ENCODE measurements at regions not wholly inside any gene's neighbourhood (a gene's known extent, or its start where the extent isn't known, plus 50 kb on each side); places are given as distances from the start of the nearest gene placed in this dataset.

- no peaks in the 10 kb centered on the region for H3K27me3 ChIP-seq
- H3K4me3 ChIP-seq, result no peak overlapping the region
- no peak for TF ChIP-seq CTCF (IDR thresholded peaks at IDR 0.05)
- intact Hi-C loops (cut with DNase I), result no loop called here
- DNase-seq (no peak), ATAC-seq (no peak)
- H3K27ac ChIP-seq, result no peak overlapping the region
- peaks cover 8% of the 10 kb centered on the region for H3K9me3 ChIP-seq
- no peaks in the 10 kb centered on the region for H3K36me3 ChIP-seq
- H3K4me1 ChIP-seq, result no peaks in the 10 kb centered on the region
These were observed 263.9 kb downstream of the NXPE2 start for GRCh38 chr11:114942207-114942606.

DNA sequence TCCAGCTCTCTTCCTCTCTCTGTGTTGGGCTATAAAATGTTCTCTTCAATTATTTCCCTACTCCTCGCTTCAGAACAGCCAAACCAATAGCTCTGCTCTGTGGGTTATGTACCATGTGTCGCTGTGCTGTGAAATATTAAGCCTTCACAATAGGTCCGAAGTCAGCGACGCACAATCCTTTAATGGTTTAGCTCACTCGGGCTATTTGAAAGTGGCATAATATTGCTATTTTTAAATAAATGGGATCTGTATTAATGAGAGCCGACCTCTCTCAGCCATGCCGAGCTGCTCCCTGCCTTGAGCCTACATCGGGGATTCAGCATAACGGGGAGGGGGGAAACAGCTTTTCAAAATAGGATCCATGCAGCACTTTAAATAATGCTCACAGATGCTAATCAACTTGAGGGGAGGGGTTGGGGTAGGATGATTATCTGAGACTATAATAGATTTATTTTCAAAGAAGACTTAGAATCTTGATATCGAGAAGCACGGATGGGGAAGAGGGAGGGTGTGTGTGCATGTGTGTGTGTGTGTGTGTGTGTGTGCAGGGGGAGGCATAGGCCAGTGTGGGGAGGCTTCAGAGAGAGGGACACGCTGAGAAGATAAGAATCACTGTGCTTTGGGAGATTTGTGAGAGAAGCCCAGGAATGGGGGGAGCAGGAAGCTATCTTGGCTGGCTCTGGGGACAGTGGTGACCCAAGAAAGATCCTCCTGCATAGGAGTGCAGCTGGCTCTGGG is 271.5 kb downstream of the NXPE2 start:
- Histone ChIP-seq H3K9me3 (no peaks in the 10 kb centered on the region), H3K36me3 (no peaks in the 10 kb centered on the region), H3K27ac (no peak overlapping the region), H3K4me3 (no peak overlapping the region), H3K27me3 (no peaks in the 10 kb centered on the region), H3K4me1 (no peaks in the 10 kb centered on the region)
- ATAC-seq, result no peak
- TF ChIP-seq CTCF (IDR thresholded peaks at IDR 0.05), result no peak
- intact Hi-C loops (cut with DNase I), result no loop called here
- no peak for DNase-seq

DNA sequence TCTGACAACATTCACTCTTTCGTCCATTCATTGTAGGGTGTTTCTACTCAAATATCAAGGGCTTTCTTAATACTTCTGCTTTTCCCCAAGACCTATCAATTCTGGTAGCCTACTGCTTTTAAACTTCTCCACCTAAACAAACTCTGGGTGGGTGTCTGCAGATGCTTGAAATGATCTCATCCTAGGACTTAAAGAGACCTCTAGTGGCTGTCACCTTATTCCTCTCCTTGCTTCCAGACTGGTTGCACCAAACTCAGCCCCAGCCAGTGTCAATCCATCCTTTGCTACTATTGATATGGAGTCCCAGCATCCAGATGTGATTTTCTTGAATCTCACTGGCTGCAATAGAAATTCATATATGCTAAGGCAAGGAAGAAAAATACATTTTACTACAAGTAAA is 274.7 kb downstream of the NXPE2 start:
- TF ChIP-seq CTCF (IDR thresholded peaks at IDR 0.05), result no peak
- Histone ChIP-seq H3K27ac (no peak overlapping the region), H3K9me3 (no peaks in the 10 kb centered on the region), H3K36me3 (no peaks in the 10 kb centered on the region), H3K4me3 (no peak overlapping the region), H3K27me3 (no peaks in the 10 kb centered on the region), H3K4me1 (no peaks in the 10 kb centered on the region)
- intact Hi-C loops (cut with DNase I), result no loop called here
- ATAC-seq, result no peak
- DNase-seq, result no peak

DNA sequence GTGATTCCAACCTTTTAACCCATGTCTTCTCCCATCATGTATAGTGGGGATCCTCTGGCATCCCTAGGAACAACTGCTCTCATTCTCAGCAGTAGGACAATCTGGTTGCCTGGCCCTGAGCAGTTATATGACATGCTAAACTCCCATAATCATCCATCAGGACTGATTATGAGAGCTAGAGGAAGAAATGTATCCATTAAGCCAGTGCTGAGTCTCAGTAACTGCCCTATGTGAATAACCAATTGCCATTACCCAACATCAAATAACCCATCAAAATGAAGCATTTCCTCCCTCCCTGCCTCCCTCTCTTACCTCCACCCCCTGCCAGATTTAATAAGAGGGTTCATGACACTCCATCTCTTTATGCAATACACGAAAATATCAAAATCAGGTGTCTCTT is 277.6 kb downstream of the NXPE2 start:
- Histone ChIP-seq H3K27ac (no peak overlapping the region), H3K27me3 (no peaks in the 10 kb centered on the region), H3K4me3 (no peak overlapping the region), H3K4me1 (no peaks in the 10 kb centered on the region), H3K9me3 (no peaks in the 10 kb centered on the region), H3K36me3 (no peaks in the 10 kb centered on the region)
- ATAC-seq (no peak), DNase-seq (no peak)
- intact Hi-C loops (cut with DNase I), result no loop called here
- TF ChIP-seq CTCF (IDR thresholded peaks at IDR 0.05), result no peak

- DNase-seq (no peak), ATAC-seq (no peak)
- intact Hi-C loops (cut with DNase I), result no loop called here
- Histone ChIP-seq H3K4me1 (no peaks in the 10 kb centered on the region), H3K27me3 (no peaks in the 10 kb centered on the region), H3K4me3 (no peak overlapping the region), H3K27ac (no peak overlapping the region), H3K36me3 (no peaks in the 10 kb centered on the region), H3K9me3 (no peaks in the 10 kb centered on the region)
- TF ChIP-seq CTCF (IDR thresholded peaks at IDR 0.05), result no peak
These were observed 278.2 kb downstream of the NXPE2 start for GRCh38 chr11:114956566-114956965.
